H1 (cell line): ENCODE measurements at regions not wholly inside any gene's neighbourhood (a gene's known extent, or its start where the extent isn't known, plus 50 kb on each side); places are given as distances from the start of the nearest gene placed in this dataset.

Source experiments
- POLR2AphosphoS5 ChIP-seq: IDR thresholded peaks from 2 replicates; pipeline ENCODE4 v1.6.1; 2011; ENCODE audit warnings: low read depth, low read length
- SAP30 ChIP-seq: fragments of 300-600 bp; sonication (generic); IDR thresholded peaks from 2 replicates; pipeline ENCODE4 v1.7.1; 2012; ENCODE audit warnings: low read length, moderate library complexity, mild to moderate bottlenecking, inconsistent platforms; ENCODE audit not compliant: insufficient read depth, insufficient replicate concordance
- TAF1 ChIP-seq: IDR thresholded peaks from 2 replicates; pipeline ENCODE4 v1.6.1; 2011; ENCODE audit warnings: mild to moderate bottlenecking, low read depth, low read length
- TF ChIP-seq, protein P1 (sequence below): IDR thresholded peaks from 2 replicates; pipeline ENCODE4 v1.6.1; 2011; ENCODE audit warnings: low read length, improper control_type of control experiment

DNA sequence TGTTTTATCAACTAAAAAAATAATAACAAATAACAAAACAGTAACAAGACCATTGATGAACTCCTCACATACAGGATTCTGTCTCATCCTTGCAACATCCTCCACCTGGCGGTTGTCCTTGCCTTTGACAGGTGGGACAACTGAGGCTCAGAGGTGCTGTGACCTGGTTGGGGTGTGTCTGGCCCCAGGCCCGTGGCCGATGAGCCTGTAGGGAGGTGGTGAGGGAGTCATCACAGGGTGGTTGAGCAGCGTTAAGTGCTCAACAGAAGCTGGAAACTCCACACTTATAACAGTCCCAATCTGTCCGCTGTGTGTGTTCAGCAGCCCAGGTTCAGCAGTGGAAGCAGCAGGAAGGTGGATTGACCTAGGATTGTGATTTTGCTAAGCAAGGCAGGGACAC is 131.6 kb upstream of the RAB12 start (continued):
- TF ChIP-seq, protein P1, sequence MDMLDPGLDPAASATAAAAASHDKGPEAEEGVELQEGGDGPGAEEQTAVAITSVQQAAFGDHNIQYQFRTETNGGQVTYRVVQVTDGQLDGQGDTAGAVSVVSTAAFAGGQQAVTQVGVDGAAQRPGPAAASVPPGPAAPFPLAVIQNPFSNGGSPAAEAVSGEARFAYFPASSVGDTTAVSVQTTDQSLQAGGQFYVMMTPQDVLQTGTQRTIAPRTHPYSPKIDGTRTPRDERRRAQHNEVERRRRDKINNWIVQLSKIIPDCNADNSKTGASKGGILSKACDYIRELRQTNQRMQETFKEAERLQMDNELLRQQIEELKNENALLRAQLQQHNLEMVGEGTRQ, result no peak
- TF ChIP-seq POLR2AphosphoS5, result no peak
- no peak for TF ChIP-seq SAP30
- no peak for TF ChIP-seq TAF1
